HEK293T (cell line): ENCODE measurements at regions not wholly inside any gene's neighbourhood (a gene's known extent, or its start where the extent isn't known, plus 50 kb on each side); places are given as distances from the start of the nearest gene placed in this dataset.

Experiments used
- ARNT ChIP-seq: fragments of 450-650 bp; IDR thresholded peaks from 2 replicates; pipeline ENCODE4 v1.6.1; 2017; ENCODE audit warnings: mild to moderate bottlenecking
- BHLHE40 ChIP-seq: fragments of 450-650 bp; IDR thresholded peaks from 2 replicates; pipeline ENCODE4 v1.6.1; 2016; ENCODE audit warnings: mild to moderate bottlenecking, moderate library complexity, borderline replicate concordance
- ELF4 ChIP-seq: fragments of 450-650 bp; IDR thresholded peaks from 2 replicates; pipeline ENCODE4 v1.6.1; 2017; ENCODE audit warnings: antibody characterized with exemption
- FOXA1 ChIP-seq: fragments of 450-650 bp; IDR thresholded peaks from 2 replicates; pipeline ENCODE4 v1.6.1; 2016; ENCODE audit warnings: mild to moderate bottlenecking
- FOXK2 ChIP-seq: fragments of 450-650 bp; IDR thresholded peaks from 2 replicates; pipeline ENCODE4 v1.6.1; 2016; ENCODE audit warnings: mild to moderate bottlenecking
- FOXM1 ChIP-seq: fragments of 450-650 bp; IDR thresholded peaks from 2 replicates; pipeline ENCODE4 v1.6.1; 2017; ENCODE audit warnings: mild to moderate bottlenecking, borderline replicate concordance
- HDGF ChIP-seq: fragments of 450-650 bp; IDR thresholded peaks from 2 replicates; pipeline ENCODE4 v1.6.1; 2017; ENCODE audit warnings: antibody characterized with exemption, borderline replicate concordance
- LEF1 ChIP-seq: fragments of 450-650 bp; IDR thresholded peaks from 2 replicates; pipeline ENCODE4 v1.6.1; 2017; ENCODE audit warnings: mild to moderate bottlenecking, borderline replicate concordance
- NFRKB ChIP-seq: fragments of 450-650 bp; IDR thresholded peaks from 2 replicates; pipeline ENCODE4 v1.6.1; 2016; ENCODE audit warnings: mild to moderate bottlenecking, moderate library complexity
- SP1 ChIP-seq: fragments of 450-650 bp; IDR thresholded peaks from 2 replicates; pipeline ENCODE4 v1.6.1; 2017
- SUZ12 ChIP-seq: fragments of 450-650 bp; IDR thresholded peaks from 2 replicates; pipeline ENCODE4 v1.6.1; 2016; ENCODE audit warnings: mild to moderate bottlenecking
- TF ChIP-seq, protein P1 (sequence below): fragments of 450-650 bp; IDR thresholded peaks from 2 replicates; pipeline ENCODE4 v1.6.1; 2016

DNA sequence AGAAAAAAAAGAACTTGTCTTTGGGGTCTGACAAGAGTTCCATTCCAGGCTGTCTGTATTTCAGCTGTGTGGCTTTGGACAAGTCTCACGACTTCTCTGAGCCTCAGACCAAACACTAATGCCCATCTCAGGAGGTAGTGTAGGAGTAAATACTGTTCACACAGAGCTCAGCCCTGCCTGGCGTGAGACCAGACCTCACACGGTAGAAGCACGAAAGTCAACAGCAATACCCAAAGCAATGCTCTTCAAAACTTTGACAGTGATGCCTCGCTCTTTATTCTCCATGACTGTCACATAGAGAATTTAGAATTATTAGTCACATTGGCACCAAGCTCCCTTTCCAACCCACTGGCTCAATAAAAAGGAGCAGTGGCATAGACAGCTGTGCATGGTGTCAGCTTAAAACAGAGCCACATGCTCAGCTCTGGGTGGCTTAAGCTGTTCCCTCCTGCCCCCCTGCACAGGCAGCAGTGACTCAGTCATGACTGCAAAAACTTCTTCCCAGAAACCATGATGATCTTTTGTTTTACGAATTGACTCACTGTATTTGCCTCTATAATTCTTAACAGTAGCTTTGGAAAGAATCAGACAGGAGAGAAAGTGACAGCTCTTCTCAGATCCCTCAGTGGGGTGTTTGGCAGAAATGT is 74.0 kb upstream of the PHF21B start:
- TF ChIP-seq SP1 (no peak), ELF4 (no peak), SUZ12 (no peak), LEF1 (no peak), HDGF (no peak), FOXK2 (no peak), FOXM1 (no peak), BHLHE40 (no peak), NFRKB (no peak), ARNT (no peak), FOXA1 (no peak)
- TF ChIP-seq, protein P1, sequence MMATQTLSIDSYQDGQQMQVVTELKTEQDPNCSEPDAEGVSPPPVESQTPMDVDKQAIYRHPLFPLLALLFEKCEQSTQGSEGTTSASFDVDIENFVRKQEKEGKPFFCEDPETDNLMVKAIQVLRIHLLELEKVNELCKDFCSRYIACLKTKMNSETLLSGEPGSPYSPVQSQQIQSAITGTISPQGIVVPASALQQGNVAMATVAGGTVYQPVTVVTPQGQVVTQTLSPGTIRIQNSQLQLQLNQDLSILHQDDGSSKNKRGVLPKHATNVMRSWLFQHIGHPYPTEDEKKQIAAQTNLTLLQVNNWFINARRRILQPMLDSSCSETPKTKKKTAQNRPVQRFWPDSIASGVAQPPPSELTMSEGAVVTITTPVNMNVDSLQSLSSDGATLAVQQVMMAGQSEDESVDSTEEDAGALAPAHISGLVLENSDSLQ = no peak
